Dermis microvascular lymphatic vessel endothelial cell (primary cell): ENCODE measurements at regions not wholly inside any gene's neighbourhood (a gene's known extent, or its start where the extent isn't known, plus 50 kb on each side); places are given as distances from the start of the nearest gene placed in this dataset.
"Not testable (repeated sequence)": the region's sequence is repeated elsewhere in the genome, so short reads cannot be mapped to it uniquely, and the experiment has no call there.

Experiments used
- DNase-seq, 2 donors: peaks; one replicate each; pipeline versions ENCODE4 v3.0.0 to v3.0.0-alpha.2; 2010; ENCODE audit warnings: low read depth in 2 of 2

DNA sequence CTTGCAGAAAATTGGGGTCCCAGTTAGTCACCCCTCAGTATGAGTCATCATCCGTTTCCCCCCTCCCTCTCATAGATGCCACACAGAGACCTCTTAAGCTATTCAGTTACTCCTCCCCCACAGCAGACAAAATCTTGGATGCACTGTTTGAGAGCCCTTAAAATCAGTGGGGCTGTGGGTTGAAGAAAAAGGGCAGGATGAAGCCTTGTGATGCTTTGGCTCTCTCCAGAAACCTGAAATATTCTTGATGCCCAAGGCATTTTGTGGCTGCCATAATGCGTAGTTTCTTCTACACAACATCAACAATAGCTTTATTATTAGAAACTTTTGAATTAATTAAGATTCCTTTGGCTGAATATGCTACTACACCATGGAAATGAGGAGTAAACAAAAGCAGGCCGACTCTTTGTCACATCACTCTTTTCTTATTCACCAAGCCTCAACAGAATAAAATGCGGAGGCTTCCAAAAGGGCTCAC lies 133.8 kb downstream of the MRPS30 start:
- no peak for DNase-seq

DNA sequence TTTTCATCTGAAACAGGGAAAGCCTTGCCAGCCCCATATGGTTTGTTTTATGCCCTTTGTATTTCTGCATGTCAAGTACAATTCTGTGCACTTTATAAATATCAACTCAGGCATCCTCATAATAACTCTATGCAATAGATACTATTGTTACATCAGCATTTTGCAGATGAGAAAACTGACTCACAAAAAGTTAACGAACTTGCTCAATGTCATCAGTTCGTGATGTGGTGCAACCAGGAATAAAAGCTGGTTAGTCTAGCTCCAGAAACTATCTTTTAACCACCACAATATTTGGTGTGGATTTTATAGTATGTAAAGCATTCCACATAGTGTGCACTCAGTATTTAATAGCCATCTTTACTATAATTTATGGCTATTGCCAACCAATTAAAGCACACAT lies 134.9 kb downstream of the MRPS30 start:
- no peak for DNase-seq

DNA sequence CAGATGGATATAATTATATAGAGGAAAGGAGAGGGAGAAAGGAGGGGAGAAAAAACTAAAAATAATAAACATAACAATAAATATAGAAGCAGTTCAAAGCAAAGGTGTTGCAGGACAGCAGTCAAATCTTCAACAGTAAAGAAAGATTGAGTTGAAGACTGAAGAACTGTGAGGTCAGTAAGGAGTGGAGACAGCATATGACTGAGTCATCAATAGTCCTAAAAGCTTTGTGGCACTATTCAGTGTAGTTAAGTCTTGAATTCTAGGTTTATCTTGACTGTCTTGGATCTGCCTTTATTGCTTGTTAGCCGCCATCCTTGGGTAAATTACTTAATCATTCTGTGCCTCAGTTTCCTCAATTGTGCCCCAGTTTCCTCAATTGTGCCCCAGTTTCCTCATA lies 137.0 kb downstream of the MRPS30 start:
- no peak for DNase-seq

DNA sequence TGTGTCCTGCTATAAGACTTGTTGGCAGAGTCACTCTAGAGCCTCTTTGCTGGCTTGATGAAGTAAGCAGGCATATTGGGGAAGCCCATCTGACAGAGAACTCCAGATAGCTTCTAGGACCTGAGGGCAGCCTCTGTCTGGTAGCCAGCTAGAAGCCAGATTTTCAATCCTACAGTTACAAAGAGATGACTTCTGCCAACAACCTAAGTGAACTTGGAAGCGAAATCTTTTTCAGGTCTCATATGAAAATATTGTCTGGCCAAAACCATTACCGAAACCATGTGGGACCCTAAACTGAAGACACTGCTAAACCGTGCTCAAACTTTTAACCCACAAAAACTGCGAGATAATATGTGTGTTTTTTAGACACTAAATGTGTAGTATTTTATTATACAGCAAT lies 140.9 kb downstream of the MRPS30 start:
- no peak for DNase-seq

DNA sequence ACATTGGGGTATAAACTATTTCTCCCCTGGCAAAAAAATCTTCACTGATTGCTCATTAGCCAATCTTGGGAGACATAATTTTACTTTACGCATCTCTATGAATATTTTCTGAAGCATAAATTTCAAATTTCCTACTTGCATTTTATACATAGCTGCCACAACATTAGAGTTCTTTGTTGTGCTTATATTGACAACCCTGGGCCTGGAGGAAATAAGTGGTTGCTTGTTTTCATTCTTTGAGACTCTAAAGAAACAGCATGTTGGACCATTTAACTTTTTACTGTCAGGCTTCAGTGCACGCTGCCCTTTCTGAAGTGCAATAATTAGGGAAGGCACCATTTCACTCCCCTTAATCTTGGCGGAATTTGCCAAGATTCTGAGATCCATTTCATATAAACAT lies 142.6 kb downstream of the MRPS30 start:
- no peak for DNase-seq

DNA sequence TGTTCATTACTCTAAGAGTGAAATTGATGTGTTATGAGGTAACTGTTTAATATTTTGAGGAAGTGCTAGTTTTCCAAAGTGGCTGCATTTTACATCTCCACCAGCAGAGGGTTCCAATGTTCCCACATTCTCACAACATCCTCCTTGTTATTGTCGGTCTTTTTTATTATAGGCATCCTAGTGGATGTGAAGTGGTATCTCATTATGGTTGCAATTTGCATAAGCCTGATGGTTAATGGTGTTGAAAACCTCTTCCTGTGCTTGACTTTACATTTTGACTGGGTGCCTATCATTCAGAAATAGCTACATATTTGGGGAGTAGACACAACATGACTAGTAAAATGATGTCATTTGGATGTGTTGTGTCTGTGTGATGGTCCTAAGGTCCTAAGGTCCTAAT lies 143.6 kb downstream of the MRPS30 start:
- peak; percentile 3 to 27 for DNase-seq

DNA sequence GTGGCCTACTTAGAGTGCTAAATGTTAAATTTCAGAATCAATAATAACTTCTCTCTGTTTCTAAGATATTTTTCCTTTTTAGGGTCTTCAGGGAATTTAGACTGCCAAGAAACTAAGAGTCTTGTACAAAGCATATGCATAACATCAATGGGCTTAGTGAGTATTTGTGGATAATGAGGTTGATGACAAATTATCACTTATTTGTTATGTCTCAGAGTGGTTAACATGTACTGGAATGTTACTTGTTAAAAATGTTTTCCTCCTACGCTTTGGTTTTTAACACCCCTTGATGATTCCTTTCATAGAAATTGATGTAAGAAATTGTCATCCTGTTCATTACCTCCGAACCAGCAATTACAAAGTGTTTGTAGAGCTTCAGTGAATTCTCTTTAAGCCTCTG lies 144.3 kb downstream of the MRPS30 start:
- no peak for DNase-seq

DNA sequence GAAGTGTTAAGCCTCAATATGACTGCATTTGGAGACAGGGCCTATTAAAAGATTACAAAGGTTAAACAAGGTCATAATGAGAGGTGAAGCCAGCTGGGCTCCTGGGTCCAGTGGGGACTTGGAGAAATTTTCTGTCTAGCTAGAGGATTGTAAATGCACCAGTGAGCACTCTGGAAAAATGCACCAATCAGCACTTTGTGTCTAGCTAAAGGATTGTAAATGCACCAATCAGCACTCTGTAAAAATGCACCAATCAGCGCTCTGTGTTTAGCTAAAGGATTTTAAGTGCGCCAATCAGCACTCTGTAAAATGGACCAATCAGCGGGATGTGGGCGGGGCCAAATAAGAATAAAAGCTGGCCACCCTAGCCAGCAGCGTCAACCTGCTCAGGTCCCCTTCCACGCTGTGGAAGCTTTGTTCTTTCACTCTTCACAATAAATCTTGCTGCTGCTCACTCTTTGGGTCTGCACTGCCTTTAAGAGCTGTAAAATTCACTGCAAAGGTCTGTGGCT lies 150.3 kb downstream of the MRPS30 start:
- DNase-seq = not testable (repeated sequence)

DNA sequence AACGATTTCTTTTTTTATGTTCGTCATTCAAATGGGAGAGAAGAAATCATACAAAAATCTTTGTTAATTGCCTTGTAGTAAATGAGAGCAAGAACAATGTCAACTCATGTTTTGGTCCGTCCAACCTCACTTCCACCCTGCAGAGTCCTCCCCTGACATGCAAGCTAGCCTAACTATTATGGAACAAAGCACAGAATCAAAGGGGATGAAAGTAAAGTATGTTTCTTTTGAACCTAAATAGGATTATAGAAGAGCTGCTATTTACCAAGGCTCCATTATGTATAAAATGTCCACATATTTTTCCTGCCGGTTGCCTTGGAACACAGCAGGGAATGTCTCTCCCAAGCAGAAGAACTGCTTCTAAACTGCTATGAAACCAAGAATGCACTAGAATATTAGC lies 161.1 kb downstream of the MRPS30 start:
- DNase-seq = no peak

DNA sequence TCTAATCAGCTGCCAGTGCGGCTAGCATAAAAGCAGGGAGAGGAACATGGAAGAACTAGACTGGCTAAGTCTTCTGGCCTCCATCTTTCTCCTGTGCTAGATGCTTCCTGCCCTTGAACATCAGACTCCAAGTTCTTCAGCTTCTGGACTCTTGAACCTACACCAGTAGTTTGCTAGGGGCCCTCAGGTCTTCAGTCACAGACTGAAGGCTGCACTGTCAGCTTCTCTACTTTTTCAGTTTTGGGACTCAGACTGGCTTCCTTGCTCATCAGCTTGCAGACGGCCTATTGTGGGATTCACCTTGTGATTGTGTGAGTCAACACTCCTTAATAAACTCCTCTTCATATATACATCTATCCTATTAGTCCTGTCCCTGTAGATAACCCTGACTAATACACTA lies 162.2 kb downstream of the MRPS30 start:
- DNase-seq = not testable (repeated sequence)

DNA sequence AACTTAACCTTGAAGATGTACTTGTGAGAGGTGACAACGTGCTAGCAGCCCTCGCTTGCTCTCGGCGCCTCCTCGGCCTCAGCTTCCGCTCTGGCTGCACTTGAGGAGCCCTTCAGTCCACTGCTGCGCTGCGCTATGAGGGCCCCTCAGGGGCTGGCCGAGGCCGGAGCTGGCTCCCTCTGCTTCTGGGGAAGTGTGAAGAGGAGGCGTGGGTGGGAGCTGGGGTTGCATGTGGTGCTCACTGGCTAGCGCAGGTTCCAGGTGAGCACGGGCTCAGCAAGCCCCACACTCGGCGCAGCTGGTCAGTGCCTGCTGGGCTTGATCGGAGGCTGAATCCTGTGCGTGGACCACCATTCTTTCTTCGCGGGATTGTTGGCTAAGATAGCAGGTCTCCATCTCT lies 166.1 kb downstream of the MRPS30 start:
- DNase-seq = no peak

DNA sequence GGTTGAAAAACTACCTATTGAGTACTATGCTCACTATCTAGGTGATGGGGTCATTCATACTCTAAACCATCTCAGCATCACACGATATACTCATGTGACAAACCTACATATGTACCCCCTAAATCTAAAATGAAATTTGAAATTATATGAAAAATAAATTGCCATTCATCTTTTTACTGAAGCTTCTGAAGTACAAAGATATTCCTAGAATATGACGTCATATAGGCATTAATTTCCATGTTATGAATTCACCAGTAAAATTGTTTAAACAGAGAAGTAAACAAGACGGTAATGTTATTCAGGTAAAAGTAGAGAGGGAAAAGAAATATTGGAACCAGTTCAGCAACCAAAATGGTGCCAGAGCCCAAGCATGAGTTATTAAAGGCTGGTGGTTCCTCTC lies 173.0 kb downstream of the MRPS30 start:
- no peak for DNase-seq

DNA sequence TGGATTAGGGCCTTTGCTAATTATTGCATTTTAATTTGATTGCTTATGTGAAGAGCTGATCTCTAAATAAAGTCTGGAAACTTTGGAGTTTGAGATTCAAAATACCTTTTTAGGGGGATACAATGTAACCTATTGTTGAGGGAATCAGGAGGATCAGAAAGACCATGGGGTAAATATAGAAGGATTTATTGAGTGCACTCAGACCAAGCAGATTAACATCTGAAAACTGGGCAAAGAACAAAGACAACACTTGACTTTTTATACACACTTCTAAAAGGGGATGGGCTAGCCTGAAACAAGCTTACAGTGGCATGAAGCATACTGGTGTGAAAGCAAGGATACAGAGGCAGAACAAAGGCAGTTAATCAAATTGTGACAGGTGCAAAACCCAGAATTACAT lies 174.3 kb downstream of the MRPS30 start:
- peak in 1 of 2 donors; percentile 2 for DNase-seq

DNA sequence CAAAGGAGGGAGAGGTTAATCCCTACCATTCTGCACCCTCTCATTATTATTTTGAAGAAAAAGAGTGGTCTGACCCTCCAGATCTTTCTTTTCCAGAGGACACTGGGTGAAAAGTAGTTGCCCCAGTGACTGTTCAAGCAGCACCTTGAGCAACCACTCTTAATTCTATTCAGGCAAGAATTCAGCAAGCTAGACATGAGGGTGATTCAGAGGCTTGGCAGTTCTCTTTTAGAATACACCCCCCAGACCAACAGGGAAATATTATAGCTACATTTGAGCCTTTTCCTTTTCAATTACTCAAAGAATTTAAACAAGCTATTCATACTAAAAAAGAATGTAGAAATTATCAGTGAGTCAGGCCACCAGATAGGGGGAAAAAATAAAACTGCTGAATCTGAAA lies 178.3 kb downstream of the MRPS30 start:
- DNase-seq = no peak

DNA sequence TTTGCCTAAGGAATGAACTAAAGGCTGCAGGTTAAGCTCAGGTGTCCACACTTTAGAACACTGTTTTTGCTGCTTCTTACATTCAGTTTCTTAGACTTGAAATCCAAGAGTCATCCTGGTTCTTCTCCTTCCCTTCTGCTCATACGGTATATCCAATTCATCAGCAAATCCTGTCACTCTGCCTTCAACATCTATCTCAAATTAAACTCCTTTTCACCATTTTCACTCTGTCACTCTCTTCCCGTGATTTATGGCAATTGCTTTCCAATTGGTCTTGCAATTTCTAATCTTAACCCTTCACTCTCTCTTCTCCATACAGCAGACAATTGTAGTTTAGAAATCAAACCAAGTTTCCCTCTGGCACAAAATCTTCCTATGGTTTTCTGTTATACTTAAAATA lies 182.9 kb downstream of the MRPS30 start:
- DNase-seq = no peak

DNA sequence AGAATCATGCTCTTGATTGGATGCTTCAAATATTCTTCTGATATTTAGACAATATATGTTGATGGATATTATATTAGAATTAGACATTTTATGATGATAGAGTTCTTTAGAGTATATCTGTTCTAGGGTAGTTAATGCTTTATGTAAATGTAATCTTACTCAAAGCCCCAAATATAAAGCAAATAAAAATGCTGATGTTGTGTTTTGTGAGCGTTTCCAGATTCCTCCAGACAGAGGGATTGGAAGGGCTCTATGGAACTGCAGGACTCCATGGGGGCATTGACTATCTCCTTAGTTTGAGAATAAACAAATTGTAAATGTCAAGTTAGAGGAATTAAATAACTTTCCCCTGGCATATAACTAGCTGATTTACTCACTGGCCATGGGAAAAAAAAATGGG lies 184.5 kb downstream of the MRPS30 start:
- DNase-seq = no peak

DNA sequence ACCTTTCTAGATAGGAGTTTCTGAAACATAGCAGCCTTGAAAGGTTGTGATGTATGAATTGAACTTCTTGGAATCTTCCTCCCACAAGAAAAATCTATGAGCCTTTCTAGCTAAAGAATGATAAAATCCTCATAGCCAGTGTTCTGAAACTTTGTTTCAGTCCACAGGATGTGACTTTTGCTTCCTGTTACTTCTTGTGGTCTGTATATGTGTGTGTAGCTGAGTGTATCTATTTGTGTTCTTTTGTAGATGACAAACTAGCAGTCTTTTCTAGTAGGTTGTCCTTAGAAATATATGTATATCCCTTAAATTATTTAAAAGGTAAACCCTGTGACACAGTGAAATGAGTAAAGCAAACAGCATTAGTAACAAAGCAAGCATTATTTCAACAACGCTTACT lies 188.8 kb downstream of the MRPS30 start:
- no peak for DNase-seq

DNA sequence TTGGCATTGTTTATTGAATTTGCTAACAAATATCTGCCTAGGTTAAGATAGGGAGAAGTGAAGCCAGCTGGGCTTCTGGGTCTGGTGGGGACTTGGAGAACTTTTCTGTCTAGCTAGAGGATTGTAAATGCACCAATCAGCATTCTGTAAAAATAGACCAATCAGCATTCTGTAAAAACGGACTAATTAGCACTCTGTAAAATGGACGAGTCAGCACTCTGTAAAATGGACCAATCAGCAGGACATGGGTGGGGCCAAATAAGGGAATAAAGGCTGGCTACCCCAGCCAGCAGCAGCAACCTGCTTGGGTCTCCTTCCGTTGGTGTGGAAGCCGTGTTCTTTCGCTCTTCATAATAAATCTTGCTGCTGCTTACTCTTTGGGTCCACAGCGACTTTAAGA lies 198.4 kb downstream of the MRPS30 start:
- not testable (repeated sequence) for DNase-seq

DNA sequence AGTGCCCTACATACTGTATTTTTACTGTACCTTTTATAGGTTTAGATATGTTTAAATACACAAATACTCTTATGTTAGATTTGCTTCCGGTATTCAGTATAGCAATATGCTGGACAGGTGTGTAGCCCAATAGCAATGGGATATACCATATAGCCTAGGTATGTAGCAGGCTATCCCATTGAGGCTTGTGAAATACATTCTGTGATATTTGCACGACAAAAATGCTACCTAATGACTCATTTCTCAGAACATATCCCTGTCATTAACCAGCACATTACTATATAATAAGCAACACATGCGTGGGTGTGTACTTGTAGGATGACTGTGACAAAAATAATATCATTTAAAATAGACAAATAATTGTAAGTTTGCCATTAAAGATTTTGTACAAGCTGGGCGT lies 208.8 kb downstream of the MRPS30 start:
- no peak for DNase-seq

DNA sequence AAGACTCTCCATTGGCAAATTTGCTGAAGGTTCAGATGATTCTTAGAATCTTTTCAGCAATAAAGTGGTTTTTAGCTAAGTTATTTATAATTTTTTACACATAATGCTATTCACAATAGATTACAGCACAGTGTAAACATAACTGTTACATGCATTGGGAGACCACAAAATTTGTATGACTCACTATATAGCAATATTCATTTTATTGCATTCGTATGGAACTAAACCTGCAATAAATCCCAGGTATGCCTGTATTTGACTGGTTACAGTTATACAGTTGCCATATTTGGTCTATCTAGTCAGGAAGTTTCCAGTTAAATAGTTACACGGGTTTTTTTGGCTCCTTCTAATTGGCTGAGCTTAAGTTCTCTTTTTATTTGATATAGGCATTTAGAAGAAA lies 220.8 kb downstream of the MRPS30 start:
- DNase-seq = no peak

DNA sequence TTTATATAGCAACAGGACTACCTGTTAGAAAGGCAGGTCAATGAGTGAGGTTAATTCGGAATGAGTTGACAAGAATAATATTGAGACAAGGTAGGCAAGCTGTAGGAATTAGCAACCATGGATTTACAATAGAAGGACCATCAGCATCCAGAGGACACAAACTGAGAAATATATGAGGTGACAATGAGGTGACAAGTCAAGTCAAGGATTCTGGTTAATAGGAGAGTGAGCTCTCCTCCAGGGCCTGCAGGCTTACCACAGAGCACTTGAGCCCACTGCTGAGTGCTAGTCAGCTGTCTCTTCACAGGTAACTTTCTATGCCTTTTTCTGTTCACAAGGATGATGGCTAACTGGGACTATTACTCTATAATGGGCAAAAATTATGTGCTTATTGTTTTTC lies 227.2 kb downstream of the MRPS30 start:
- no peak for DNase-seq

DNA sequence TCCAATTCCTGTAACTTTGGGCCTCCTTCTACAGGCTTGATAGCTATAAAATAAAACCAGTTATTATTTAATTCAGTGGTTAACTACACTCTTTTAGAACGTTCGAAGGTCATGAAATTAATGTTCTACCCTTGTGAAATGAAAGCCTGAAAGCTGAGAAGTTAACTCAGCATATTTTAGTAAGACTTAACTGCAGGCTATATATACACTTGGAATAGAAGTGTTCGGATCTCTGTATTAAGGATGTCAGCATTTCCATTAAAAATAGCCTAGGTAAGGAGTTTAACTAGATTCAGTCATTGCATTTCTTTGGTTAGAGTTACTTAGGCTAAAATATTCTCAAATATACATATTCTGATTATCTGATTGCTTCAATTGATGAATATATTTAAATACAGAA lies 229.2 kb downstream of the MRPS30 start:
- no peak for DNase-seq

DNA sequence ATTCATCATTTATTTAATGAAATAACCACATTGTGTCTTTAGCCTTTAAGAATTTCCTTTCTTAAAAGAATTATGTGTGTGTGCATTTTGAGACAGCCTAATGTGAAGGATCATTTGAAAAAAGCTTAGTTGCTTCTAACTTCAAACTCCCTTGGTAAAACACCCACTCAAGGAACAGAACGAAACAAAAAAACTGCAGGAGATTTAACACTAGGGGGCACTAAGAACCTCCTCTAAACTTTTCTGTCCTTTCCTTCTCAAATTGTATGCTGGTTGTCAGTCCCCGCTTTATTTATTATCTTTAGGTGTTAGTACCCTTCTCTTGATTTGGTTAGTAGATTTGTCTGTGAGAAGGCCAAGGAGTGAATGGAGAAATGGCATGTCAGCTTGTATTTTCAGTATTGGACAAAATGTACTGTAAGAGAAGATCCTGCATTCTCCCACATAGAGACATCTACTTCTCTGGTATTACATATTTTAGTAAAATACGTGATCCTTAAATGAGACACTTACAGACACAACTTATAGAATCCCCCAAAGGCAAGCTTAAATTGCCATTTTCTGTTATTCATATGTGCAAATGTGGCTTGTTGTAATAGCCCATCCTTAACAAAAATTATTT lies 229.7 kb downstream of the MRPS30 start:
- DNase-seq = peak; percentile 11 to 39

DNA sequence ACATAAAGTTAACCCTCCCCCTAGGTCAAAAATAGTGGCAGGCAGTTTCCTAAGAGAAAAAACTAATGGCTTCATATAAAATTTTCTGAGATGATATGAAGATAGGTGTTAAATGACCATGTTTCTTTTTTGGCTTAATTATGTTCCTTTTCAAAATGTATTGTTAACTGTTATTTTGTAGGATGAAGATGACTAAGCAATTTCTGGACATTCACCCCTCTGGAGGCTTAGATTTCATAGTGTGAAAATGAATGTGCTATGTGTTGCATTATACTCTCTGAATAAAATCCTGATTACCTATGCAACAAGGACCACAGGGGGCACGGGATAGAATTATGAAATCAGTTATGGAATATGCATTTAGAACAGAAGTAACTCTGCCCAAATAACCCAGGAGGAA lies 233.5 kb downstream of the MRPS30 start:
- no peak for DNase-seq
